ENCODE measurements at regions not wholly inside any gene's neighbourhood (a gene's known extent, or its start where the extent isn't known, plus 50 kb on each side); places are given as distances from the start of the nearest gene placed in this dataset.

DNA sequence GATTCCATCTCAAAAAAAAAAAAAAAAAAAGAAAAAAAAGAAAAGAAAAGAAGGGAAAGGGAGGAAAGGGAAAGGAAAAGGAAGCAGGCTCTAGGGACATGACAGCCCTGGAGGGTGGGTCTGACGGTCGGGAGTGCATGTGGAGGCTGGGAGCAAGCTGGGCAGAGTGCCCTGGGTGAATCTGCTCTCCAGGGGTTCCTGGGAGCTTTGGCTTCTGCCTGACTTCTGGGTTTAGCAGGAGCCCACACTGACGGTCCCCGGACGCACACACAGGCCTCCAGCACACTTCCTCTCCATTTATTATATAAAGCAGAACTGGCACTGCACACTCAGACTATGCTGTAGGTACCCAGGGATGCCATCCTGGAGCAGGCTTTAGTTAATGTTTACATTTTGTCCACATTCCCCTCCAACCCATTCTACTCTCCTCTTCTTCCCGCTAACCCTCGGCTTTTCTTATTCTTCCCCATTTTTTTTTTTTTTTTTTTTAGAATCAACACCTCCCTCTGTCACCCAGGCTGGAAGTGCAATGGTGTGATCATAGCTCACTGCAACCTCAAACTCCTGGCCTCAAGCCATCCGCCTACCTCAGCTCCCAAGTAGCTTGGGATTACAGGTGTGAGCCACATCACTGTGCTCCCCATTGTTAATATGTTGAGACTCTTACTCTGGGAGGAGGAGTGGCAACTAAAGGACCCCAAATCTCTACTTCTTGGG is 151.1 kb upstream of the SLC1A4 start:
- TF ChIP-seq, protein P1, sequence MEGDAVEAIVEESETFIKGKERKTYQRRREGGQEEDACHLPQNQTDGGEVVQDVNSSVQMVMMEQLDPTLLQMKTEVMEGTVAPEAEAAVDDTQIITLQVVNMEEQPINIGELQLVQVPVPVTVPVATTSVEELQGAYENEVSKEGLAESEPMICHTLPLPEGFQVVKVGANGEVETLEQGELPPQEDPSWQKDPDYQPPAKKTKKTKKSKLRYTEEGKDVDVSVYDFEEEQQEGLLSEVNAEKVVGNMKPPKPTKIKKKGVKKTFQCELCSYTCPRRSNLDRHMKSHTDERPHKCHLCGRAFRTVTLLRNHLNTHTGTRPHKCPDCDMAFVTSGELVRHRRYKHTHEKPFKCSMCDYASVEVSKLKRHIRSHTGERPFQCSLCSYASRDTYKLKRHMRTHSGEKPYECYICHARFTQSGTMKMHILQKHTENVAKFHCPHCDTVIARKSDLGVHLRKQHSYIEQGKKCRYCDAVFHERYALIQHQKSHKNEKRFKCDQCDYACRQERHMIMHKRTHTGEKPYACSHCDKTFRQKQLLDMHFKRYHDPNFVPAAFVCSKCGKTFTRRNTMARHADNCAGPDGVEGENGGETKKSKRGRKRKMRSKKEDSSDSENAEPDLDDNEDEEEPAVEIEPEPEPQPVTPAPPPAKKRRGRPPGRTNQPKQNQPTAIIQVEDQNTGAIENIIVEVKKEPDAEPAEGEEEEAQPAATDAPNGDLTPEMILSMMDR (IDR thresholded peaks at IDR 0.05) = no peak
- TF ChIP-seq POLR2A (IDR thresholded peaks at IDR 0.05) = no peak
